ENCODE measurements at regions not wholly inside any gene's neighbourhood (a gene's known extent, or its start where the extent isn't known, plus 50 kb on each side); places are given as distances from the start of the nearest gene placed in this dataset.

- DNase-seq, result peak; percentile 96
These were observed 162.7 kb downstream of the BMP4 start for GRCh38 chr14:53793790-53794505.

GRCh38 chr14:53792909-53793308 lies 163.7 kb downstream of the BMP4 start:
- peak; percentile 30 for DNase-seq

DNA sequence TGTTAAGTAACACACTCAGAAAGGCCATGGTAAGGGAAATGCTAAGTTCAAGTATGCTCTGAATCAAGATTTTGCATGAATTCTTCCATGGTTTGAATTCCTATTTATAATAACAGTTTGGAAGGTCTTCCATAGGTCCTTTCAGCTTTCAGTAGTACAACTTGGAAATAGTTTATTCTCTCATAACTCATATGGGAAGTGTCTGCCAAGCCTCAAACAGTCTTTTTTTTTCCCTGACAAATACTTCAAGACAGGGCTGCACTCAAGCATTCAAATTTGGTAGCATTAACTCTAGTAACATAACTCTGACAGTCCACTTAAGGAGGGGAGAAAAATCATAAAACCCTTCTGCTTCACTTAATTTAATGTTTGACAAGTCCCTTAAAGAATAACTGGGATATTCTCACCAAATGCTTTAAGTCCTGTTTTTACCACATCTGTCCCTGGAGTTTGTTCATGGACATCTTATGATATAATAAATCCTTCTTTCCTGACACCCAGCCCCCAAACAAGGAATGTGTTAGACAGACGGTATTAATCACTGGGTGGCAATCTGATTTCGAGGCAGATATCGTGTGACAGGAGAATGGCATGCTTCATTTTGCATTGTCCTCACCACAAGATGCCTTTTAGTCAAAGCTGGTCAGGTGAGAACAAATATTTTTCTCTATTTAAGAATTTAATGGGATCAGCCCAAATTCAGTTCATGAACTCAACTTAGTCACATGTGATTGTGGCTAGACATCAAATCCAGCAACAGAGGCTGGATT lies 165.7 kb downstream of the BMP4 start:
- no peak for DNase-seq

- DNase-seq, result no peak
These were observed 168.1 kb downstream of the BMP4 start for GRCh38 chr14:53788566-53788965.

DNA sequence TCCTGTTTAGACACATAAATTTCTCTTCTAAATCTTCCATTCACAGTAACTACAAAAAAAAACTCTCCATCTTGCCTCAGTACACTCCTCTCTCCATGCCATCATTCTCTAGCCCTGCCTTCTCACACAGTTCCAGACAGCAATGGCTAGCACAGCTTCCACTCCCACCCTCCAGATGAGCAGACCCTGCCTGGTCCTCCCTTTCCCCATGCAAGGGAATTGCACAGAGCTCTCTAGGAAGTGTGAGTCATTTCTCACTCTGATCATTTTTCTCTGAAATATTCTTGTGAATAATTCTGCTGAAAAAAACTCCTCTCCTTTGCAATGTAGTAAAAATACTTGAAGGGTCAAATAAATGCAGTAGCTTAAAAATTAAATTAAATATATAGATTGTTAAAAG lies 170.6 kb downstream of the BMP4 start:
- no peak for DNase-seq

- no peak for DNase-seq
These were observed 171.9 kb downstream of the BMP4 start for GRCh38 chr14:53784688-53785087.

DNA sequence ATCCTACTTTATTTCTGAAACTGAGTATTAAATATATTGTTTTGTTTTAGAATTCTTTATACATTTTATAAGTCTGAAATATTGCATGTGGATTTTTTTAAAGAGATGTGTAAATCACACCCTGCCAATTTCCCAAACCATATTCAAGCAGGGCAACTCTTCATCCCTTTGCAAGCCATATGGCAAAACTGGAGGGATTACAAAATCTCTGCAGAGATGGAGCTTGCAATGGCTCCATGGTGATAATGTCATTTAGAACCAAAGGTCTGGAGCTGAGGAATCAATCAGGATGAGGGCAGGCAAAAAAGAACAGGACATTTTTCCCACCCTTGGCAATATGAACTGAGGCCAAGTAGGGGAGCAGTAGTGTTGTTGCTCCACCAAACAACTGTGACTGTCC lies 173.4 kb downstream of the BMP4 start:
- no peak for DNase-seq

DNA sequence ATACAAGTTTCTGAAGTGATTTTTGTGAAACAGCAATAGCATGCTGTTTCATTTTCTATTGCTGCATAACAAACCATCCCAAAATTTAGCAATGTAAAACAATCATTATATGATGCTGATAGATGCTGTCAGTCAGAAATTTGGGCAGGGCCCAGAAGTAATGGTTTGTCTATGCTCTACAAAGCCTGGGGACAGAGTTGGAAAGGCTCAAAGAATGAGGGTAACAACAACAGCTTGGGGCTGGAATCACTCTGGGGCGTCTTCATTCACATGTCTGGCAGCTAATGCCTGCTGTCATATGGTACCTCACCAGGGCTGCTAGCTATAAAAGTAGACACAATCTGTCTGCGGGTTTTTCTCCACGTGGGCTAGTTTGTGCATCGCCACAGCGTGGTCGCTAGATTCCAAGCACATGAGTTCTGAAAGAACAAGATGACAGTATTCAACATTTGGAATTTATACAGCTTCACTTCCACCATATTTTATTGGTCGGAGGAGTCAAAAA lies 176.5 kb downstream of the BMP4 start:
- DNase-seq, result no peak

GRCh38 chr14:53779301-53779700 lies 177.3 kb downstream of the BMP4 start:
- DNase-seq, result no peak

DNA sequence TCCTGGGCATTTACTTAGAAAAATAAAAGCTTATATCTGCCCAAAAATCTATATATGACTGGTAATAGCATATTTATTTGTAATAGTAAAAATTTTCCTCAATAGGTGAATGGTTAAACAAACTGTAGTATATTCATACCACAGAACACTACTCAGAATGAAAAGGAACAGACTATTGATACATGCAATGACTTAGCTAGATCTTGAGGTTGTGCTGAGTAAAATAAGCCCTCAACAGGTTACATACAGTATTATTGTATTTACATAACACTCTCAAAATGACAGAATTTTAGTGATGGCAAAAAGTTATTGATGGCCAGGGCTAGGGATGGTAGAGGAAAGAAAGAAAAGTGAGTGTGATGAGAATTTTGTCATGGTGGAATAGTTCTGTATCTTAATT lies 178.4 kb downstream of the BMP4 start:
- no peak for DNase-seq

- no peak for DNase-seq
These were observed 183.7 kb downstream of the BMP4 start for GRCh38 chr14:53772936-53773335.

DNA sequence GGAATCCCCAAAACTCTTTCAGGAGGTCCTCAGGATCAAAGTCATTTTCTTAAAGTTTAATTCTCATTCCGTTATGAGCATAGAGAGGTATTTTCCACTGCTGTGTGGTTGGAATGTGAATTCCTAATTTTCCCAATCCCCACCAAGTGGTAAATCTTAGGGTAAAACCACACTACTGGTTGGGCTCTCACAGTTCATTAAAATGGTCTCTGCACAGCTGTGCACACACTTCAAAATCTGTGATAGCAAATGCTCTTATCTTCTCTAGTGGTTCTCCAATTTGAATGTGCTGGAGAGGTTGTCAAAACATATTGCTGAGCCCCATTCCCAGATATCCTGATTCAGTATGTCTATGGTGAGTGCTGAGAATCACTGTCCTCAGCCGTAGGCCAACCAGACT lies 189.1 kb downstream of the BMP4 start:
- DNase-seq, result peak; percentile 93

GRCh38 chr14:53766601-53767000 lies 190.0 kb downstream of the BMP4 start:
- no peak for DNase-seq

DNA sequence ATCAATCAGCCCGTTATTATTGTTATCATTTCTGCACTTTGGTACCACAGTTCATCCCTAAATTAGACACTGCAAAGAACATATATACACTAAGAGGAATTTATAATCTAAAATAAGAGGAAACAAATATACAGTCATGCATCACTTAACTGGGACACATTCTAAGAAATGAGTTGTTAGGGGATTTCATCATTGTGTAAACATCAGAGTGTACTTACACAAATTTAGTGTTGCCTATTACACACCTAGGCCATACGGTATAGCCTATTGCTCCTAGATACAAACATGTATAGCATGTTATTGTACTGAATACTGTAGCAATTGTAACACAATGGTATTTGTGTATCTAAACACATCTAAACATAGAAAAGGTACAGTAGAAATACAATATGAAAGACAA lies 190.5 kb downstream of the BMP4 start:
- peak; percentile 54 for DNase-seq

DNA sequence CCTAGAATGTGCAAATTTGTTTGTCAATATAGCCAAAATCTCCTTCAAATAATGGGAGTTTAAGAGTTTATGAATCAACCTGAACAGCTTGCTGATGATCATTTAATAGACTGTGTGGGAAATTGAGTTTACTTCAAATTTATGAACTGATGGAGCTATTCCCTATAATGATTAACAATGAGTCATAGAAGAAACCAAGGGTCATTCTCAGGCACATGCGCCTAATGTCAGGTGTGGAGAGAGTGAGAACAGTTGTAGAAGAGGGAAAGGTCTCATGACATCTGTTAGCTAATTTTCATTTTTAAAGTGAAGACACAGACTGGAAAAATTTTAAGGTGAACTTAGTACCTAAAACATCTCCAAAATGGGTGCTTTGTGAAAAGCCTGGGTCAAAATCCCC lies 191.8 kb downstream of the BMP4 start:
- DNase-seq, result peak; percentile 66

- peak; percentile 1 for DNase-seq
These were observed 198.5 kb downstream of the BMP4 start for GRCh38 chr14:53758141-53758540.

DNA sequence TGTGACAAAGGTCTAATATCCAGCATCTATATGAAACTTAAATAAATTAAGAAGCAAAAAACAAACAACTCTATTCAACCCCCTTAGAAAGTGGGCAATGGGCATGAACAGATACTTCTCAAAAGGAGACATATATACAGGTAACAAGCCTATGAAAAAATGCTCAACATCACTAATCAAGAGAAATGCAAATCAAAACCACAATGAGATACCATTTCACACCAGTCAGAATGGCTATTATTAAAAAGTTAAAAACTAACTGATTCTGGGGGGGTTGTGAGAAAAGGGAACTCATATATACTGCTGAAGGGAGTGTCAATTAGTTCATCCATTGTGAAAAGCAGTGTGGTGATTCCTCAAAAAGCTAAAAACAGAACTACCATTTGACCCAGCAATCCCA lies 198.9 kb downstream of the BMP4 start:
- DNase-seq, result no peak

DNA sequence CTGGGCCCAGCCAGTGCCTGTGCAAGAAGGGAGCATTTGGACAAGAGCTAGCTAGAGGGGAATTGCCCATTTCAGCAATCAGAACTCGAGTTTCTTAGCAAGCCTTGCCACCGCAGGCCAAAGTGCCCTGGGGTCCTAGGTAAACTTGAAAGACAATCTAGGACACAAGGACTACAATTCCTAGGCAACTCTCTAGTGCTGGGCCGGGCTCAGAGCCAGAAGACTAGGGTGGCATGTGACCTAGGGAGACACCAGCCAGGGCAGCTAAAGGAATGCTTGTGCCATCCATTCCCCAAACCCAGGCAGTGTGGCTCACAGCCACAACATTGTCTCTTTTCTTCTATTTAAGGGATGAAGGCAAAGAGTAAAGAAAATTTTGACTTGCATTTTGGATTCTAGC lies 205.0 kb downstream of the BMP4 start:
- DNase-seq, result no peak

DNA sequence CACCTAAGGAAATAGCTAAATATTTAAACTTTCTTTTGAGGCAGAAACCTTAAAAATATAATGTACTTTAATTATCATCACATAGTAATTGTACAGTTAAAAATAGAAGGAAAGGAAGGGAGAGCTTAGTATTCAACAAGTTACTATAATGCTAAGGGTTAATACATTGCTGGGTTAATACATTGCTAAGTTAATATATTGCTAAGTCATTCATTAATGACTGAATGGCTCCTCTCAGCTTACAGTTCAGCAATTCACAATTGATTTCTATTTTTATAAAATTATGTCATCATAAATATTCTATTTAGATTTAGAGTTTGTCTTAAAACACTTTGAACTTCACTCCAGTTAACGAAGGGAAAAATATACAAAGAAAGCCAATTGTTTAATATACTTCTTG lies 207.9 kb downstream of the BMP4 start:
- no peak for DNase-seq

GRCh38 chr14:53744857-53745256 lies 211.8 kb downstream of the BMP4 start:
- no peak for DNase-seq

- DNase-seq, result no peak
These were observed 213.3 kb downstream of the BMP4 start for GRCh38 chr14:53743371-53743770.

GRCh38 chr14:53742233-53742620 lies 214.4 kb downstream of the BMP4 start:
- no peak for DNase-seq

GRCh38 chr14:53741479-53742232 lies 215.0 kb downstream of the BMP4 start:
- no peak for DNase-seq

DNA sequence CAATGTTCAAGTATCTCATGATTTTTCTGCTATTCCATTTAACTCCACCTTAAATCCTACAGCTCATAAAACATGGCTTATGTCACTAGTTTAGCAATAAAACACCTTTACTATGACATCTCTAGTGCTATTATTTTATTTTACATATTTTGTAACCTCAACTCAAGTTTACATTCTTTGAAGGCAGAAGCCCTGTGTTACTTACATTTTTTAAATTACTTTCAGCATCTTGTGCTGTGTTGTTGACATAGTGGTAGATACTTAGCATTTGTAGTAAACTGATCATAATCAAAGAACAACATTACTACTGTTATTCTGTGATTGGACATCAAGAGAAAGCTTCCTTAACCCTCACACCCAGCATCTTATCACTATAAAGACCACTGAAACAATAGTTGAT lies 216.1 kb downstream of the BMP4 start:
- no peak for DNase-seq

Data from DMS53 (cell line).